IPS-15b (cell line): ENCODE measurements at regions not wholly inside any gene's neighbourhood (a gene's known extent, or its start where the extent isn't known, plus 50 kb on each side); places are given as distances from the start of the nearest gene placed in this dataset.
"Not testable (repeated sequence)": the region's sequence is repeated elsewhere in the genome, so short reads cannot be mapped to it uniquely, and the experiment has no call there.

ENCODE experiments used
- H3K27me3 ChIP-seq: one replicate; pipeline ENCODE4 v1.6.1; 2013; ENCODE audit warnings: low read length; ENCODE audit not compliant: control insufficient read depth, insufficient read depth
- H3K36me3 ChIP-seq: one replicate; pipeline ENCODE4 v1.6.1; 2013; ENCODE audit warnings: low read length; ENCODE audit not compliant: control insufficient read depth, insufficient read depth
- H3K4me1 ChIP-seq: one replicate; pipeline ENCODE4 v1.6.1; 2013; ENCODE audit warnings: mild to moderate bottlenecking, low read length; ENCODE audit not compliant: control insufficient read depth, insufficient read depth
- H3K4me3 ChIP-seq: one replicate; pipeline ENCODE4 v1.5.1; 2013; ENCODE audit warnings: low read depth, low read length
- H3K9ac ChIP-seq: one replicate; pipeline ENCODE4 v1.6.1; 2013; ENCODE audit warnings: low read depth, mild to moderate bottlenecking, low read length
- H3K9me3 ChIP-seq: one replicate; pipeline ENCODE4 v1.6.1; 2013; ENCODE audit warnings: mild to moderate bottlenecking, low read length; ENCODE audit not compliant: control insufficient read depth, insufficient read depth

GRCh38 chr7:114269714-114270113, 144.9 kb upstream of the FOXP2 start:
- Histone ChIP-seq H3K9me3 (no peaks in the 10 kb centered on the region), H3K4me1 (no peaks in the 10 kb centered on the region), H3K27me3 (no peaks in the 10 kb centered on the region), H3K9ac (no peak overlapping the region), H3K4me3 (no peak overlapping the region), H3K36me3 (no peaks in the 10 kb centered on the region)

DNA sequence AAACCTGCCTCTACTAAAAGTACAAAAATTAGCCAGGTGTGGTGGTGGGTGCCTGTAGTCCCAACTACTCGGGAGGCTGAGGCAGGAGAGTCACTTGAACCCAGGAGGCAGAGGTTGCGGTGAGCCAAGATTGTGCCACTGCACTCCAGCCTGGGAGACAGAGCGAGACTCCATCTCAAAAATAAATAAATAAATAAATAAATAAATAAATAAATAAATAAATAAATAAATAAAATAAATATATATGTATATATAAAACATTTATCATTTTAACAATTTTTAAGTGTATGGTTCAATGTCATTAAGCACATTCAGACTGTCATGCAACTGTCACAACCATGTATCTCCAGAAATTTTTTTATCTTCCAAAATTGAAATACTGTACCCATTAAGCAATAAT, 147.1 kb upstream of the FOXP2 start:
- not testable (repeated sequence) for H3K36me3 ChIP-seq, H3K27me3 ChIP-seq, H3K9me3 ChIP-seq, H3K4me3 ChIP-seq, H3K4me1 ChIP-seq, H3K9ac ChIP-seq

- H3K9me3 ChIP-seq: no peaks in the 10 kb centered on the region
- no peaks in the 10 kb centered on the region for H3K27me3 ChIP-seq
- H3K9ac ChIP-seq: no peak overlapping the region
Observed at GRCh38 chr7:114264023-114264422, 150.6 kb upstream of the FOXP2 start.

GRCh38 chr7:114263219-114263618, 151.4 kb upstream of the FOXP2 start:
- no peaks in the 10 kb centered on the region for H3K27me3 ChIP-seq
- H3K9ac ChIP-seq: no peak overlapping the region
- no peaks in the 10 kb centered on the region for H3K4me1 ChIP-seq
- no peak overlapping the region for H3K4me3 ChIP-seq
- H3K36me3 ChIP-seq: no peaks in the 10 kb centered on the region
- H3K9me3 ChIP-seq: no peaks in the 10 kb centered on the region

More at GRCh38 chr7:114264023-114264422, 150.6 kb upstream of the FOXP2 start:
- Histone ChIP-seq H3K36me3 (no peaks in the 10 kb centered on the region), H3K4me3 (no peak overlapping the region), H3K4me1 (no peaks in the 10 kb centered on the region)

DNA sequence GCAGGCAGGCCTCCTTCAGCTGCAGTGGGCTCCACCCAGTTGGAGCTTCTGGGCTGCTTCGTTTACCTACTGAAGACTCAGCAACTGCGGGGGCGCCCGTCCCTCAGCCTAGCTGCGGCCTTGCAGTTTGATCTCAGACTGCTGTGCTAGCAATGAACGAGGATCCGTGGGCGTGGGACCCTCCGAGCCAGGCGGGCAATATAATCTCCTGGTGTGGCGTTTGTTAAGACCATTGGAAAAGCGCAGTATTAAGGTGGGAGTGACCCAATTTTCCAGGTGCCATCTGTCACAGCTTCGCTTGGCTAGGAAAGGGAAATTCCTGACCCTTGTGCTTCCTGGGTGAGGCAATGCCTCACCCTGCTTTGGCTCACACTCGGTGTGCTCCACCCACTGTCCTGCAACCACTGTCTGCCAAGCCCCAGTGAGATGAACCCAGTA, 159.2 kb upstream of the FOXP2 start:
- no peaks in the 10 kb centered on the region for H3K36me3 ChIP-seq
- no peaks in the 10 kb centered on the region for H3K4me1 ChIP-seq
- no peaks in the 10 kb centered on the region for H3K9me3 ChIP-seq
- no peak overlapping the region for H3K4me3 ChIP-seq
- no peaks in the 10 kb centered on the region for H3K27me3 ChIP-seq
- H3K9ac ChIP-seq: no peak overlapping the region

DNA sequence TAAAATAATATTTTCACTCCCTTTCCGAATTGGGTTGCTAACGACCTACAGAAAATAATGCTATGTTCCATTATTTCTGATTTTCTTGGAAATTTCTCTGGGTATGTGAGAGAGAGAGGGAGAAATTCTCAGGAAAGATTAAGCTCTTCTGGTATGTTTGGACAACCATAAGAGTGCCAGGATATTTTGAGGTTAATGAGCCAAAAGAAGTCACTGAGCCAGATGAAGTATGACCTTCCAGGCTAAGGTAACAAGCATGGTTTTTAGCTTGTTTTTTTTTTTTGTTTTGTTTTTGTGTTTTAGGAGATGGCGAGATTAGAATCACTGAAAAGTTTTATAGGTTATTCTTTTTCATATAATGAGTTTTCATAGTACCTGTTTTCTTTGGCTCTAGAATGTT, 171.0 kb upstream of the FOXP2 start:
- Histone ChIP-seq H3K9me3 (no peaks in the 10 kb centered on the region), H3K4me3 (no peak overlapping the region), H3K27me3 (no peaks in the 10 kb centered on the region), H3K36me3 (no peaks in the 10 kb centered on the region), H3K4me1 (no peaks in the 10 kb centered on the region), H3K9ac (no peak overlapping the region)

- no peaks in the 10 kb centered on the region for H3K9me3 ChIP-seq
- no peak overlapping the region for H3K4me3 ChIP-seq
- no peak overlapping the region for H3K9ac ChIP-seq
- no peaks in the 10 kb centered on the region for H3K27me3 ChIP-seq
- H3K36me3 ChIP-seq: no peaks in the 10 kb centered on the region
- H3K4me1 ChIP-seq: no peaks in the 10 kb centered on the region
Observed at GRCh38 chr7:114242992-114243507, 171.6 kb upstream of the FOXP2 start.

GRCh38 chr7:114229246-114229645, 185.4 kb upstream of the FOXP2 start:
- Histone ChIP-seq H3K4me3 (no peak overlapping the region), H3K9ac (no peak overlapping the region), H3K9me3 (no peaks in the 10 kb centered on the region), H3K4me1 (no peaks in the 10 kb centered on the region), H3K36me3 (no peaks in the 10 kb centered on the region), H3K27me3 (no peaks in the 10 kb centered on the region)

- Histone ChIP-seq H3K4me3 (no peak overlapping the region), H3K4me1 (no peaks in the 10 kb centered on the region), H3K27me3 (no peaks in the 10 kb centered on the region), H3K9me3 (no peaks in the 10 kb centered on the region), H3K36me3 (no peaks in the 10 kb centered on the region), H3K9ac (no peak overlapping the region)
Observed at GRCh38 chr7:114225784-114226183, 188.8 kb upstream of the FOXP2 start.

DNA sequence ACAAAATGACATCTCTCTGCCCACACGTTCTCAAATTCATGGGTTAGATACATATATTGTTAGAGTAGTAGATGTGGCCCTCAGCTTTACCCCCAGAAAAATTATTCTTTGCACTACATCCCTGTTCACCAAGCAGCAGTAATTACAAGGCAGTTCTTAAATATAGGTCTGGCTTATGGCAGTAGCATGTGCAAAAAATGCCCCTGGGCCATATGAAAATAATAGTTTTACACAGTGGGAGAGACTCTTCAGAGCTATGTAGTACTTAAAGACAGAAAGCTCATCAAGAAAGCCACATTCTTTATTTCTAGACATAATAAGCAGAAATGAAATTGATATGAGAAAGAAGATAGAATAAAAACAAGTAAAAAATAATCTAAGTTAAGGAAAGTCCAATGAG, 196.3 kb upstream of the FOXP2 start:
- H3K9ac ChIP-seq: no peak overlapping the region
- no peaks in the 10 kb centered on the region for H3K36me3 ChIP-seq
- no peaks in the 10 kb centered on the region for H3K27me3 ChIP-seq
- no peak overlapping the region for H3K4me3 ChIP-seq
- no peaks in the 10 kb centered on the region for H3K9me3 ChIP-seq
- H3K4me1 ChIP-seq: no peaks in the 10 kb centered on the region

DNA sequence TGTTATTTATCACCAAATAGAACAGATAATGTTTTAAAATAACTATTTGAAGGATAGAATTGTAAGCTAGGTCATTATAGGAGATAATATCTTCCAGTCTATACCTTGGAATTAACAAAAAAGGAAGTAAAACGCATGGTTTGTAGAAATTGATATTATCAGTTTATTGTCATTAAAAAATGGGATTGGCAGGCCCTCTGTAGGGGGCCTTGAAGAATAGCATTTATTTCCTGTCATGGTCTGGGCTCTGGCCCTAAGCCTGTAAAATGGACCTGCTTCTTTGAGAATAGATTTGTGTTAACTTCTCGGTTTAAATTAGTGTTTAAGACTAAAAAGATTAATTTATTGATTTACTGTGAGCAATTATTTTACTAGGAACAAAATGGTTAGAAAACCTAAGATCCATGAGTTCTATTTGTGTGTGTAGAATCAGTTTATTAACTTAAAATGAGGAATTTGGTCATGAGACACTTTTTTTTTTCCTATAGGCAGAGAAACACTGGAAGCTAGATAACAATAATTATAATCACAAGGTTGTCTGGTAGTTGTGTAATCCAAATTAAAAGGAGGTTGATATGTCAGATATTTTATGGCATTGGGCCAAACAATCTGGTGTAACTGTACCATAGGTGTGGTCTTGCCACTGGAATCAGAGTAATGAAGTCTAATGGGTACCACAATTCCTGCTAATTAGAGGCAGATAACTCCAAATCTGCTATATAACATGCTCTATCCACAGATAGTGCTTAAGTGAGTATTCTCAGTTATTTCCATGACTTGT, 197.4 kb upstream of the FOXP2 start:
- Histone ChIP-seq H3K36me3 (no peaks in the 10 kb centered on the region), H3K4me3 (no peak overlapping the region)

GRCh38 chr7:114214466-114214865, 200.1 kb upstream of the FOXP2 start:
- no peaks in the 10 kb centered on the region for H3K27me3 ChIP-seq
- no peak overlapping the region for H3K4me3 ChIP-seq
- H3K36me3 ChIP-seq: no peaks in the 10 kb centered on the region
- no peaks in the 10 kb centered on the region for H3K4me1 ChIP-seq
- H3K9ac ChIP-seq: no peak overlapping the region
- no peaks in the 10 kb centered on the region for H3K9me3 ChIP-seq

More for the DNA sequence above, 197.4 kb upstream of the FOXP2 start:
- no peaks in the 10 kb centered on the region for H3K4me1 ChIP-seq
- no peak overlapping the region for H3K9ac ChIP-seq
- H3K27me3 ChIP-seq: no peaks in the 10 kb centered on the region
- H3K9me3 ChIP-seq: no peaks in the 10 kb centered on the region
